IMR-90 (cell line): ENCODE measurements at regions not wholly inside any gene's neighbourhood (a gene's known extent, or its start where the extent isn't known, plus 50 kb on each side); places are given as distances from the start of the nearest gene placed in this dataset.

Source experiments
- CEBPB ChIP-seq: IDR thresholded peaks from 2 replicates; pipeline ENCODE4 v1.6.1; 2012; ENCODE audit warnings: low read depth, low read length, improper control_type of control experiment
- MXI1 ChIP-seq: IDR thresholded peaks from 2 replicates; pipeline ENCODE4 v1.6.1; 2012; ENCODE audit warnings: low read depth, mild to moderate bottlenecking, low read length, moderate library complexity, borderline replicate concordance
- SMC3 ChIP-seq: fragments of 150-350 bp; IDR thresholded peaks from 2 replicates; pipeline ENCODE4 v1.6.1; 2016; ENCODE audit warnings: low read depth, mild to moderate bottlenecking, antibody characterized with exemption, low read length, moderate library complexity

DNA sequence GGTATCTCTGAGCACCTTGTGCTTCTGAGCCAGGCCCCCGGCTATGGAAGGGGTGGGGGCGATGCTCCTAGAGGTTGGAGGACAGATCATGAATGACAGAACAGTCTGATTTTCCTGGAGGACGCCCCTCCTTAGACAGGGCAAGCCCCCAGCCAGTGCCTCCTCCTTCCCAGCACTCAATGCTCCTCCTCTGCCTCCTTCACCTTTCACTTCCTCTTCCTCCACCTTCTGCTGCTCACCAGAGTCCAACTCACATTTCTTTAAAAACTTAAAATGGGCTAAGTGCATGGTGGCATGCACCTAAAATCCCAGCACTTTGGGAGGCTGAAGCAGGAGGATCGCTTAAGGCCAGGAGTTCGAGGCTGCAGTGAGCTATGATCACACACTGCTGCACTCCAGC is 71.1 kb upstream of the CUX1 start:
- no peak for TF ChIP-seq SMC3
- no peak for TF ChIP-seq MXI1
- TF ChIP-seq CEBPB: no peak
